Type B pancreatic cell (in vitro differentiated cells): ENCODE measurements at regions not wholly inside any gene's neighbourhood (a gene's known extent, or its start where the extent isn't known, plus 50 kb on each side); places are given as distances from the start of the nearest gene placed in this dataset.

Experiments used
- DNase-seq: peaks from one replicate; pipeline ENCODE4 v3.0.0; 2021; ENCODE audit warnings: mixed read lengths; ENCODE audit not compliant: unreplicated experiment; ENCODE audit errors: extremely low spot score
- H3K27ac Mint-ChIP-seq: 2 replicates; pipeline ENCODE4 v1.8.0; 2021; ENCODE audit warnings: mild to moderate bottlenecking, mixed read lengths
- H3K27me3 Mint-ChIP-seq: 2 replicates; pipeline ENCODE4 v1.8.0; 2021; ENCODE audit warnings: mixed read lengths
- H3K36me3 Mint-ChIP-seq: 2 replicates; pipeline ENCODE4 v1.8.0; 2021; ENCODE audit warnings: mixed read lengths
- H3K4me1 Mint-ChIP-seq: one replicate; pipeline ENCODE4 v1.8.0; 2021; ENCODE audit warnings: mixed read lengths; ENCODE audit not compliant: unreplicated experiment
- H3K4me3 Mint-ChIP-seq: 2 replicates; pipeline ENCODE4 v1.8.0; 2021; ENCODE audit warnings: mild to moderate bottlenecking, mixed read lengths
- H3K9me3 Mint-ChIP-seq: 2 replicates; pipeline ENCODE4 v1.8.0; 2021; ENCODE audit warnings: mixed read lengths
- CTCF ChIP-seq: fragments of 200-600 bp; sonication (generic); conservative IDR thresholded peaks from 2 replicates; pipeline ENCODE4 v1.5.0; 2021; ENCODE audit warnings: antibody characterized with exemption, mild to moderate bottlenecking

- no peak for DNase-seq
- H3K4me3 Mint-ChIP-seq, result no peak overlapping the region
- no peaks in the 10 kb centered on the region for H3K9me3 Mint-ChIP-seq
- TF ChIP-seq CTCF, result no peak
- no peak overlapping the region for H3K27ac Mint-ChIP-seq
- H3K36me3 Mint-ChIP-seq, result no peaks in the 10 kb centered on the region
- no peaks in the 10 kb centered on the region for H3K27me3 Mint-ChIP-seq
- peaks cover 16% of the 10 kb centered on the region for H3K4me1 Mint-ChIP-seq
These were observed 475.8 kb downstream of the PREX1 start for GRCh38 chr20:48352042-48352441.

- H3K27ac Mint-ChIP-seq, result no peak overlapping the region
- H3K36me3 Mint-ChIP-seq, result no peaks in the 10 kb centered on the region
- TF ChIP-seq CTCF, result peak; percentile 70
- no peak for DNase-seq
- no peaks in the 10 kb centered on the region for H3K9me3 Mint-ChIP-seq
- H3K4me3 Mint-ChIP-seq, result no peak overlapping the region
- peaks cover 16% of the 10 kb centered on the region for H3K4me1 Mint-ChIP-seq
- no peaks in the 10 kb centered on the region for H3K27me3 Mint-ChIP-seq
These were observed 477.3 kb downstream of the PREX1 start for GRCh38 chr20:48350313-48350988.

GRCh38 chr20:48349656-48350055 lies 478.1 kb downstream of the PREX1 start:
- H3K36me3 Mint-ChIP-seq, result no peaks in the 10 kb centered on the region
- no peaks in the 10 kb centered on the region for H3K9me3 Mint-ChIP-seq
- no peak overlapping the region for H3K27ac Mint-ChIP-seq
- no peak for TF ChIP-seq CTCF
- H3K4me1 Mint-ChIP-seq, result peaks cover 16% of the 10 kb centered on the region
- no peaks in the 10 kb centered on the region for H3K27me3 Mint-ChIP-seq
- no peak overlapping the region for H3K4me3 Mint-ChIP-seq
- no peak for DNase-seq

- Mint-ChIP-seq H3K36me3 (no peaks in the 10 kb centered on the region), H3K27me3 (peaks cover 4% of the 10 kb centered on the region), H3K9me3 (no peaks in the 10 kb centered on the region), H3K4me3 (no peak overlapping the region), H3K27ac (no peak overlapping the region), H3K4me1 (peaks cover 26% of the 10 kb centered on the region)
- no peak for TF ChIP-seq CTCF
- no peak for DNase-seq
These were observed 479.8 kb downstream of the PREX1 start for GRCh38 chr20:48348022-48348421.

- H3K9me3 Mint-ChIP-seq, result no peaks in the 10 kb centered on the region
These were observed 484.8 kb downstream of the PREX1 start for GRCh38 chr20:48342822-48343513.

More at GRCh38 chr20:48342822-48343513, 484.8 kb downstream of the PREX1 start:
- Mint-ChIP-seq H3K4me1 (peaks cover 29% of the 10 kb centered on the region), H3K27ac (no peak overlapping the region), H3K27me3 (peaks cover 10% of the 10 kb centered on the region), H3K4me3 (no peak overlapping the region), H3K36me3 (no peaks in the 10 kb centered on the region)
- no peak for TF ChIP-seq CTCF
- DNase-seq, result no peak
